ENCODE measurements at regions not wholly inside any gene's neighbourhood (a gene's known extent, or its start where the extent isn't known, plus 50 kb on each side); places are given as distances from the start of the nearest gene placed in this dataset.
"Not testable (repeated sequence)": the region's sequence is repeated elsewhere in the genome, so short reads cannot be mapped to it uniquely, and the experiment has no call there.

DNA sequence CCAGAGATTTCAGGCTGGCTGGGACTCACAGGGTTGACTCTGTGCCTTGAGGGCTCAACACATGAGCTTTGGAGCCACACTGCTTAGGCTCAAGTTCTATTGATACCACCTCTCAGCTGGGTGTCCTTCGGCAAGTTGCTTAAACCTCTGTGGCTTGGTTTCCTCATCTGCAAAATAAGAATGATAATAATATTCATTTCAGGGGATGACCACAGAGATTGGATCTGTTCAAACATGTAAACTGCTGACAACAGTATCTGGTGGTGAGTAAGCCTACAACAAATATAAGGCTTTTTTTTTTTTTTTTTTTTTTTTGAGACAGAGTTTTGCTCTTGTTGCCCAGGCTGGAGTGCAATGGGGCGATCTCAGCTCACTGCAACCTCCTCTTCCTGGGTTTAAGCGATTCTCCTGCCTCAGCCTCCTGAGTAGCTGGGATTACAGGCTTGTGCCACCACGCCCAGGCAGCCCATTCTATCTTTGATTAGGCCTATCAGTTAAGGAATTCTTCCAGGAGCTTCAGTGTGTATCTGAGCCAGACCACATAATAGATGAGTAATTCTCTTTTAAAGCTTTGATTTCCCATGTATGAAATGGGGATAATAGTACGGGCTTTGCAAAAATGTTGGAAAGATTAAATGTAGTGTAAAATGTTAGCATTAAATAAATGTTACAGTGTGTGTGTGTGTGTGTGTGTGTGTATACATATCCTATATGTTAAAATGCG, 437.6 kb downstream of the PRDM2 start:
- DNase-seq (ENCODE audit: low read depth) = no peak

DNA sequence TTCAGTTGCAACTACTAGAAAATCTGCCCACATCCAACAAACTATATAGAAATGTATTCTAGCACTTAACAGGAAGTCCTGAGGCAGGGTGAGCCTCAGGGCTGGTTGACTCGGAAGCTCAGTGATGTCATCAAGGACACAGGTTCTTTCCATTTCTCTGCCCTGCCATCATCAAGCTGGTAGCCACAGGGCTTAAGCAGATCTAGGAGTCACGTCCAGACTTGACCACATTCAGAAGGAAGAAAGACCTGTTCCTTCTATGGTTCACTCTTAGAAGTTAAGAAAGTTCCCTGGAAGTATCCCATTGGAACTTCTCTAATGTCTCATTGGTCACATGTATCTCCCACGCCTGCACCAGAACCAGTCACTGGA, 438.1 kb downstream of the PRDM2 start:
- DNase-seq (ENCODE audit: low read depth) = no peak

DNA sequence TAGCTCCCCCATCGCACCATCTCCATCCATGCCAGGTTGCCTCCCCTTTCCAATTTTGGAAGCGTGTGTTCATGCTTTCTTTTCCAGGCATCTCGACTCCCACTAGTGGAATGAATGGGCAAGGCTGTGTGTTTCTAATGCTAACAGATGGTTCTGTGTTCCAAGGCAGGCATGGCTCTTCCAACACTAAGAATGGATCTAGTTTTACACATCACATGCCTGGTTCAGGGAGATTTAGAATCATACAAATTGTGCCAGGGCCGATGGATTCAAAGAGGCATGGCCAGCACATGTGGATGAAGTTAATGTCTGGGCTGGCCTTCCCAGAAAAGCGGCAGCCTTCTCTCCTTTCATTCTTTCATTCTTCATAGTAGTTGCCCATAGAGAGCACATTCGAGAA, 438.7 kb downstream of the PRDM2 start:
- DNase-seq (ENCODE audit: low read depth) = no peak

DNA sequence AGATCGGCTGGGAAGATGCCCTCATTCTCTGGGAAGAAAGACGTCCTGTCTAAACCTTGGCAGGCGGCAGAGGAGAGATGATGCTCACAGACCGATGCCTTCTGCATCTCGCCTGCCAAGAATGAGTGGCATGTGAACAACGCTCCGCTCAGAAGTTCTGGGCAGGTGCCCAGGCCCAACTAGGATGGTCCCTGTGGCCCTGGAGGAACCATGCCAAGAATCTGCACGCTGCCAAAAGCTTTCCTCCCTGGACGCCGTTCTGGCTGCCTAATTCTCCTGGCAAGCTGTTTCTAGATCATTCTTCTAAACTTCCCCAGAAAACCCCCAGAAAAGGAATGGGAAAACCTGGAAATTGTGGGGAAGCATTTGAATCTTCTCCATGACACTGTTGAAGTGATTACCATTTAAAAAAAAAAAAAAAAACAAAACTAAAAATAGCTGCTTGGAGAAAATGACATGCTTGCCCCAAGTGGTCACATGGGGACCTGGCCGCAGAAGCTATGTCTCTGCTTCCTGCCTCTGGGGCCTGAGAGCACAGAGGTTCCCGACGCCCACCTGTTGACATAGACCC, 440.9 kb downstream of the PRDM2 start:
- no peak for DNase-seq (ENCODE audit: low read depth)

DNA sequence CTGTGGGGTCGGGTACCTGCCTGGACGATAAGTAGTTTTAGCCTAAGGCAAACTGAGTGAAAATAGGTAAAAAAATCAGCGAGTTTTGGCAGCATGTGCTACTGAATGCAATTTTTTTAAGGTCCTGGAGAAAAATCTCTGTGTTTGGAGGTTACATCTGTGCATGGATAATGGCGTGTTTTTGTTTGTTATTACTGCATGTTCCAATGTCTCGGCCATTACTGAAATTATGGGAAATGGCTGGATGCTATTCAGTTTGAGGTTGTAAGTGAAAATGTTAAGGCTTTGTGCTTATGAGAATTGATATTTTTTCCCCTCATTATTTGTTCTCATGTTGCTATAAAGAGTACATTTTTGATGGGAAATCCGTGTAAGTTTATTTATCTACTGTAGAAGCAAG, 441.7 kb downstream of the PRDM2 start:
- DNase-seq (ENCODE audit: low read depth) = no peak

DNA sequence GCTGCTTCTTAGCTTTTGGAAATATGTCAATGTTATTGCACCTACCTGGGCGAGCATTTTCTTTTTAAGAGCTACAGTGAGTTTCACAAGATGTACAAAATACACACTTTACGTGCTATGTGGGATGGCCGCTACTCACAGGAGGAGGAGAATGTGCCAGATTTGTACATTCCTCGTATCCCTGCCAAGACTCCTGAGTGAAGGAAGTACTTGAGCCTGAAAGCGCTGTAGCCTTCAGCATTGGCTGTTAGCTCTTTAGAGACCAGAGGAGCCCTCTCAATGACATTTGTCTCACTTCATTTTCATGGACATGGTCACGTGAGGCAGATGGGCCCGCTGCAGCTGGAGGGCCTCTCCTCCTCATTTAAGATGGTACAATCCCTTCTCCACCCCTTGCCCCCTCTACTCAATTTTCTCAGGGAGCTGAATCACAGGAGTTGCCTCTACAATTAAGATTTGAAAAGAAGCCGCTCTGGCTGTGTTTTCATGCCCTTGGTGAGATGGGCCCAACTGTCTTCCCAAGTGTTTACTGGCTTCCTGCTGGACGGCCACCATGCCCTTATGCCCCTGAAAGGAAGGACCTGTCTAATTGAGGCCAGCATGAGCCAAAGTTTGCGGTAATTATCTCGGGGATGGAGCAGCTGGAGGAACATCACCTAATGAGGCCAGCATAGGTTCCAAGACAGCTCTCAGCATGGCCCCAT, 442.6 kb downstream of the PRDM2 start:
- DNase-seq (ENCODE audit: low read depth) = no peak

DNA sequence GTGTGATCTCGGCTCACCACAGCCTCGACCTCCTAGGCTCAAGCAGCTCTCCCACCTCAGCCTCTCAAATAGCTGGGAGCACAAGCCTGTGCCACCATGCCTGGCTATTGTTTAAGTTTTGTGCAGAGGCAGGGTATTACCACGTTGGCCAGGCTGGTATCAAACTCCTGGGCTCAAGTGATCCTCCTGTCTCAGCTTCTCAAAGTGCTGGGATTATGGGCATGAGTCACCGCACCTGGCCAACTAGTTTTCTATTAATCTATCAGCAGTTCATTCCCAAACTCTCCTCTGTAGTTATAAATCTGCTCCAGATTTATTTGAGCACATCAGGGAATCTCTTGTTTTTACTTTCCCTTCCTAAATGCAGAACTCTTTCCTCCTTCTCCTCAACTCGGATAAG, 443.8 kb downstream of the PRDM2 start:
- DNase-seq (ENCODE audit: low read depth) = no peak

DNA sequence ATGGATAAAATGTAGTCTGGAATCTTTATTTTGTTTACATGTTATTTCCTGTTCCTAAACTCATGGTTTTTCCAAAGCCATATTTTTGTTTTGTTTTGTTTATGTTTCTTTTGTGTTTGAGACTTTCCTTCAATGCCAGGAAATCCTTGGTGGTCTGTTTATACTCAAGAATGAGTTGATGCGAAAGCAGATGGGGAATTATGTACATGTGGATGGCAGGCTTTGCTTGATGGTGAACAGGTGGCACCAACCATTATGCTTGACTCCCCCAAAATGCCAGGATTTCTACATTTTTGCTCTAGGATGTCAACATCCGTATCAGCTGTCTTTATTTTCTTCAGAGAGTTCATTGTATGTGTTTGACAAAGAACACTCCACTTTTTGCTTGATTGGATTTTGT, 448.5 kb downstream of the PRDM2 start:
- DNase-seq (ENCODE audit: low read depth) = no peak

DNA sequence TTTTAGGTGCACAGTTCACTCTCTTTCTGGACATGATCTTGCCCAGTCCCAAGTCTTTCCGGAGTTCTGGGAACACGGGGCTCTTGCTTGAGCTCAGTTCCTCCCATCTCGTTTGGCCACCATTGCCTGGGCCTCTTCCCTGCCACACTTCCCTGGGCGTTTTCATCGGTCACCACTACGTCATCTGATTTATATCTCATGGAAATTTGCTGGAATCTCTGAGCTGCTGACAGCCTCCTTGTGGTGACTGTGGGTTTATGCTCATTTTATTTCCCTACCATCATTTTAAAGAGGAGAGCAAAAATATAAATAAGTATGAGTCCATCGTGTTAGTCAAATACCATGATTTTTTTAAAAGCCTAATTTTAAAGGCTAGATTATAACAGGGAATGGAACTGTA, 449.1 kb upstream of the KAZN start:
- DNase-seq (ENCODE audit: low read depth) = no peak

DNA sequence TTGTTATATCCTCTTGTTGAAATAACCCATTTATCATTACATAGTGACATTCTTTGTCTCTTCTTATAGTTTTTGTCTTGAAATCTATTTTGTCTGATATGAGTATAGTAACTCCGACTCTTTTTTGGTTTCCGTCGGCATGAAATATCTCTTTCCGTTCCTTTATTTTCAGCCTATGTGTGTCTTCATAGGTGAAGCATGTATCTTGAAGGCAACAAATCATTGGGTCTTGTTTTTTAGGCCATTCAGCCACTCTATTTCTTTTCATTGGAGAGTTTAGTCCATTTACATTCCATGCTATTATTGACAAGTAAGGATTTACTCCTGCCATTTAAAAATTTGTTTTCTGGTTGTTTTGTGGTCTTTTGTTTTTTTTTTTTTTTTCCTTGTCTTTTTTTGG, 441.9 kb upstream of the KAZN start:
- DNase-seq (ENCODE audit: low read depth) = no peak

DNA sequence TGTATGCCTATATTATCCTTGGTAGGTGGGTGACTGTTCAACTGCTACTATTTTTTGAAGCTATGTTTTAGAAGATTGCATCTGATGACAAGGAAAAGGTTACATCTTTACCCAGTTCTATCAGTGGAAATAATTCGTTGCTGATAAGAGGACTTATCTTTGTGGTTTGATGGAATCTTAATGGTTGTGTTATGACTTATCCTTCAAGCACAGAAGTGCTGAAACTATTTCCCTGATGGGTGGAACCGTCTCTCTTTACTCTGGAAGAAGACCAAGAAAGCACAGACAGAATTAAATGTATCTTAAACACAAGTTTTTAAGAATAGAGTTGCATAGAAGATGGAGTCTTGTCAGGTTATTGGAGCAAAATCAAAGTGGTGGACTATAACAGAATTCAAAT, 437.7 kb upstream of the KAZN start:
- DNase-seq (ENCODE audit: low read depth) = no peak

DNA sequence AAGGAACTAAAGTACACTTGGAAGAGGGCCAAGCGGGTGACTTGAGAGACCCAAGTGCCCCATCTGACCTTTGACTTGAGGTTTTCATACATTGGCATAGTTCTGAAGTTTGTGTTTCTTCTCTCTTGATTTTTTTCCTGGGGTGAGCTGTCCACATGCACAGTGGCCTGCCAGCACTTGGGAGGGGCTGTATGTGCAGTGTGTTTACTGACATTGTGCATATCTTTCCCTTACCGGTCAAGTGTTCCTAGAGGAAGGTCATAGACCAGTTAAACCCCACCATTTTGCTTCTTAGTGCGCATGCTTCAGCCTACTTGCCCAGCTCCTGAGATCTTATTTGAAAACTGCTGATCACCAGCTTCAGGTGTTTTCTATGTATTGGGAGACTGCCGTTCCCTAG, 435.2 kb upstream of the KAZN start:
- DNase-seq (ENCODE audit: low read depth) = no peak

DNA sequence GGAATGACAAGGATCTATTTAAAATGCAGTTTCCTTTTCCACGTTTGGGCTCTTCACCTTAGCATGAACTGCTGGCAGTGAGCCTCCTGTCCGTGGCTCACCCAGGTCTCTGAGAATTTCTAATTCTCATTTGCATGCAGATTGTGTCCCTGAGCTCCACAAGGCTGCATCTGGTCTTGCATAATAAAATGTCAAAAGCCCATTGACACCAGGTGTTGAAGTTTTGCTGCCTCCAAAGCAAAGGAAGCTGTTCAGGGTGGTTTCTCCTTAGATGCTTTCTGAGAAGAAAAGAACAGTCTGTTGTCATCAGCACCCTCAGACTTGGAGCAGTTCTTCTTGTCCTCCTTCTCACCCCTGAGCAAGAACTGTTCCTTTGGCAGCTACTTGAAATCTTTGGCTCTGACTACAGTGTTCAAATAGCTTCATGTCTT, 433.1 kb upstream of the KAZN start:
- no peak for DNase-seq (ENCODE audit: low read depth)

DNA sequence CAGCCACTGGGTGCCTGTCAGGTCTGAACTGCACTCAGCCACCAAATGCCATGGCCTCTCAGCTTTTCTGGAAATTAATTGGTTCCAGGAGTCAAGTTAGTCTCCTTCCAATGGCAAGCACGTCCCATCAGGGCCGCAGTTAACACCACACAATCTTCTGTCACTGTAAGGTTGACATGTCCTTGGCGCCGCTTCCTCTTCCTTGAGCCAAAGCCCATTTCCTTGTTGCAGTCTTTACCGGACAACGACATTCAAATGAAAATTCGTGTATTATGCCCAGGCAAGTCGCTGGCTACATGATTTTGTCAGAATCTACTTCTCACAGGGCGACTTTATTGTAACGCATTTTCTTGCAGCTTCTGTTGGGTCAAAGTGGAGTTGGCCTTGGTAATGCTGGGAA, 430.6 kb upstream of the KAZN start:
- no peak for DNase-seq (ENCODE audit: low read depth)

DNA sequence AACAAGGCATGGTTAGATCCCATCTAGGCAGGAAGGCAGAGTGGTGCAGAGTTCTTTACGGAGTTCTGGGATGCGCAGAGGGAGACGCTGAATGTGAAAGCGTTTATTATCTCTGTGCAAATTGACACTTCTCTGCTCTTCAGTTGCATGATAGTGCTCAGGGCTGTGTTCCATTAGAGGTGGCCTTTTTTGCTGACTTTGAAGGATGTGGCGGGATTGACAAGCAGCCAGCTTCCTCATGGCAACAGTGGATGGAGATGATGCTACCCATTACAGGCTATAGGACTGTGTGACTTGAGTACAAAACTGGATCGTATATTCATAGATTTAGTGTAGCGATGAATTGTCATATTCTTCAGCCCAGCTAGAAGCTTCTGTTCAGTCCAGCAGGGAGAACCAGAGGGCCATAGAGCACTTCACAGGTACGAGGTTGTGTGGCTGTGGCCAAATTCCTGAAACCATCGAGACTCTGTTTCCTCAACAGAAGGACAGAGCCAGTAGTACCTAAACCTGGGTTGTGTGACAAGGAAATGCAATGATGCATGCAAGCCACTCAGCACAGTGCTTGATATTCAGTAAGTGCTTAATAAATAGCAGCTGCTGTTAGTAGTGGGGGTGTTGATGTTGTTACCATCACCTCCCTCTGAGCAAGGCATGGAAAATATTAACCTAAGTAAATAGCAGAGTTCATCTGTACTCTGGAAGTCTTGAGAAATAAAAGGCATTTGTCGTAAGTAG, 430.0 kb upstream of the KAZN start:
- no peak for DNase-seq (ENCODE audit: low read depth)

DNA sequence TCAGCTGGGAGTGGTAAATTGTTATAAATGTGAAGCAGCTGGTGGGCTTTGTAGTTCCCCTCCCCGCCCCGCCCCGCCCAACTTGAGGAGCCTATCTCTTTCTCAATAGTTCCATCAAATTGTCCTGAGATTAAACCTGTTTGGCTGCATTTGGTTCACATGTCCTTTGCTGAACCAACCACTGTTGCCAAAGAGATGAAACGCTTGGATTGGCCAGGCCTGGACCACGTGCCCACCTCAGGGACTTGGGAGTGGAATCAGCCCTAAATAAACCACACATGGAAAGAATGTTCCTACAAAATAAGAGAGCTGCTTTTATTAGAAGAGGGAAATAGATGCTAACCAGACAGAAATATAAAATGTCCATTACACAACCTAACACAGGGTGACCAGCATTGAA, 424.9 kb upstream of the KAZN start:
- no peak for DNase-seq (ENCODE audit: low read depth)

DNA sequence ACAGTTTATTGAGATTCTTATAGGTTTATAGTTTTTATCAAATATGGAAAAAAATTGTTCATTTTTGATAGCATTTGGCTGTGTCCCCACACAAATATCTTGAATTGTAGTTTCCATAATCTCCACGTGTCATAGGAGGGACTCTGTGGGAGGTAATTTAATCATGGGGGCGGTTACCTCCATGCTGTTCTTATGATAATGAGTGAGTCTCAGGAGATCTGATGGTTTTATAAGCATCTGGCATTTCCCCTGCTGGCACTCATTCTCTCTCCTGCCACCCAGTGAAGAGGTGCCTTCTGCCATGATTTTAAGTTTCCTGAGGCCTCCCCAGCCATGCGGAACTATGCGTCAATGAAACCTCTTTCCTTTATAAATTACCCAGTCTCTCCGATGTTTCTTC, 420.6 kb upstream of the KAZN start:
- not testable (repeated sequence) for DNase-seq (ENCODE audit: low read depth)

DNA sequence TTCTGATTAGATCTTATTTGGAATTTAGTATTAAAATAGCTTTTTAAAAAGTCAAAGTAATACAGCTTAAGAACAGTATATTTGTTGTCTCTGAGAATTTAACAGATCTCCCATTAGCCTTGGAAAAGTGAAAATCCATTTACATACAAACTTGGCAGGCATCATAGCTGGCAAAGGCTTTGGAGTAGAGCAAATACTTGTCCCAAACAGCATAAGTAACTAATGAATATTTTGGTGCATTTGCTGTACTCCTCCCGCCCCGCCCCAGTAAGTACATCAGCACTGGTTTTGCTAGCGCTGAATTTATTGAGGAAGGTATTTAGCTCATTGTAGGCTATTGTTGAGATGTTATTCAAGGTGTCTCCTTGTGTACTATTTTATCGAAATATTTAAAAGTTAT, 417.7 kb upstream of the KAZN start:
- DNase-seq (ENCODE audit: low read depth) = no peak

DNA sequence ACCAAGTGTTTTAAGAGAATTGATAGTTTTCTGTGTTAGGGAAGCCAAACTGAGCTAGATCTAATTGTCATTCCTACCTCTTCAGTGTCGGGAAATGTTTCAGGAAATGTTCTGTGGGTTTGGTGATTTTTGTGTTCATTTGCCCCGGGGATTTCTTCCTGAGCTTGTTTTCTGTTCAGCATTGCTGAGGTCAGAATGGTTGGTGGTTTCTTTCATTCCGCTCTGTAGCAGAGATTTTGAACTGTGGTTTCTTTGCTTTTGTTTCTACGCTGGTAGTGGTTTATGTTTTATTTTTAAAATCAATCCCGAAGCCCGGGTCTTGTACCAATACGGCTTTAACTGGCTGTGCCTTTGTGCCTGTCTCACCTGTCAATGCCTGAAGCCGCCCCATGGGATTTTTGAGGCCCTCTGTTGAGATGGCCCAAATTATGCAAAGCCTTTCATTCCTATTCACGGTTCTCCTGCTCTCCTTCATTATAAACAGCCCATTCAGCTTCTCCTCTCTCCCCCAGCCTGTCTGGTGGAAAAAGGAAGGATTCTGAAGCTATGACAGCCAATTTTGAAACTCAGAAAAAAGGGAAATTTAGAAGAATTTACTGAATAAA, 417.2 kb upstream of the KAZN start:
- DNase-seq (ENCODE audit: low read depth) = no peak

DNA sequence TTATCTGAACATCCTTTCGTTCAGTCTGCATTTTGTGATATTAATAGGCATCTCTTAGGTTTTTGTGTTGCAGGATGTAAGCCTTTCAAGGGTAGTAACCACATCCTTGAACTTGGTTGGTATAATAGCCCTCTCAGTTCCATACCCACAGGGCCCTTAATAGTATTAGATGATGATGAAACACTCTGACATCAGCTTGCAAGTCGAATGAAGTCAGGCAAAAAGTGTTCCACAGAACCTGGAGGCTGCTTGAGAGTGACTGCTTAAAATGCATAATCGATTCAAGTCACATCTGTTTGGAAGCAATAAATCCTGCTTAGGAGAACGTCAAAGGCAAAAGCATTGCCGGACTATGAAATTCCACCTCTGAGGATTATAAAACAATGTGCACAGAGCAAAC, 415.6 kb upstream of the KAZN start:
- no peak for DNase-seq (ENCODE audit: low read depth)

DNA sequence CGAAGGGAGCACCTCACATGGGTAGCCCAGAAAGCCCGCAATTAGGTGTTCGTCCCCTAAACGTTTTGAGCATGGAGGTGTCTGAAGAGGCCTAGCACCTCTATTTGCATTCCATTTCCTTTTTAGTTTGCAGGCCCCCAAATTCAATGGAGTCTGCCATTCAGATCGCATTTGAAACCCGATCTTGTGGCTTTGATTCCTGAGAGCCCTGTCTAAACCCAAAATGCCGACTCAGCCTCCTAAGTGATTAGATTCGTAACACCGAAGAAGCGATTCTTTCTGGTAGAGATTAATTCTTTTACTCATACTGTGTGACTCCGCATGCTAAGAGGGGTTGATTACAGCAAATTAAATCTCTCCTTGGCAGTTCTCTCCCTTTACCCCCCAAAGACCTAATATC, 415.2 kb upstream of the KAZN start:
- no peak for DNase-seq (ENCODE audit: low read depth)

DNA sequence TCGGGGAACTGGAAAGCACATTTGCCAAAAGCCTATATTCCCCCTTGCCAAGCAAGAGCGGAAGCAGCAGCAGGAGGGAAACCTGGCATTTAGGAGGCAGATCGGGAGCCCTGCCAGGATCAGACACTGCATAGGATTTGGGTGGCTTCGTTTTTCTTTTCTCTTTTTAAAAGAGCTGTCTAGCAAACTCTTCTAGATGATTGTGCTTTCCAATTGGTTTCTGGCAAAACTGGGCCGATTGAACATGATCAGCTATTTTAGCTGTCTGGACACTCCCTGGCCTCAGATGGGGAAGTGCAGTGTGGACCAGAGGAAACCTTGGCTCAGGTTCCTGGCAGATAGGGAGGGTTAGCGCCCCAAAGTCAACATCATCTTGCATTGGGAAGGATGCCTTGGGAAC, 414.0 kb upstream of the KAZN start:
- DNase-seq (ENCODE audit: low read depth) = no peak

DNA sequence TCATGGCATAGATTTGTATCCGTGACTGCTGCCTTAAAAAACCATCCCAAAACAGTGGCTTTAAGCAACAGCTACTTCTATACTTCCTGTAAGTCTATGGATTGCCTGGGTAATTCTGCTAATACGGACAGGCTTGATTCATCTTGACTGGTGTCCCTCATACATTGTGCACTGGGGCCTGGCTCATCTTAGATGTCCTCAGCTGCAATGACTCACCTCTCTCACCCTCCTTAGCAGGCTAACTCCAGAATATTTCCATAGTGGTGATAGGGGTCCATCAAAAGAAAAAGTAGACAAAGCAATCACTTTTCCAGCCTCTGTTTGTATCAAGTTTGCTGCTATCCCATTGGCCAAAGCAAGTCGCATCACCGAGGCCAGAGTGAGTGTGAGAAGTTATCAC, 409.1 kb upstream of the KAZN start:
- no peak for DNase-seq (ENCODE audit: low read depth)

Measured in GM04504 (cell line).